ENCODE measurements at regions not wholly inside any gene's neighbourhood (a gene's known extent, or its start where the extent isn't known, plus 50 kb on each side); places are given as distances from the start of the nearest gene placed in this dataset.

DNA sequence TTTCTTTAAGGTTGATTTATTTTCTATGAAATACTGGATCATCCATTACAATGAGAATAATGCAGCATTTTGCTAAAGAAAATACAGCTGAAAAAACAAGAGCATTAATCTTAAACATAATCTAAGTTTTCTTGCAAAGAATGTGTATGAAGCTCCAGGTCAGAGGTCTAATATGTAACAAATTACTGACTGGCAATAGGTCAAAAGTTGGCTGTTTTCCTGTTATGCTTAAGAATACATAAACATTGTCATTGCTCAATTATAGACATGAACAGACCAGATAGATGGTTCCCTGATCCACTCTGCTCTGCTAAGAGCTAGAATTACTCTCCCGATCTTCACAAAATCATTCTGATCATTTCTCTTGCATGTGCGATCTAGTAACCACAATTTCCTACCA lies 718.6 kb downstream of the PDHA2 start:
- DNase-seq (ENCODE audit: low spot score), result no peak

- DNase-seq (ENCODE audit: low spot score), result no peak
Measured at GRCh38 chr4:96566755-96567154, 726.9 kb downstream of the PDHA2 start.

DNA sequence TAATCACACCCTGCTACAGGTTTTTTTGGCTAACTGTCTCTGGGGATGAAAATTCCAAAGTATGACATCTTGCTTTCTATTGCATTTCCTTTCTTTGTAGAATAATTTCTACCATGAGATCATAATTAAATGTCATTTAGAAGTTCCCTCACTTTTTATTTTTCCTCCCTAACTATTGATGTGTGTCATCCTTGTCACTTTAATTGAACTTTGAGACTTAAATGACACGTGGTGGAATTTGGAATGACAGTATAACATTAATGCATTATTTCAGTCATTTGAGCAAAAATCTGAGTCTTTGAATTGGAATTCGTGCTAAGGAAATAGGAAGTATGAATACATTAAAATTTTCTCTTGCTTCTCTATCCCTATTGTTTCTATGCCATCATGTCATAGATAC lies 745.4 kb downstream of the PDHA2 start:
- no peak for DNase-seq (ENCODE audit: low spot score)

GRCh38 chr4:96593422-96593821 lies 753.5 kb downstream of the PDHA2 start:
- DNase-seq (ENCODE audit: low spot score), result no peak

DNA sequence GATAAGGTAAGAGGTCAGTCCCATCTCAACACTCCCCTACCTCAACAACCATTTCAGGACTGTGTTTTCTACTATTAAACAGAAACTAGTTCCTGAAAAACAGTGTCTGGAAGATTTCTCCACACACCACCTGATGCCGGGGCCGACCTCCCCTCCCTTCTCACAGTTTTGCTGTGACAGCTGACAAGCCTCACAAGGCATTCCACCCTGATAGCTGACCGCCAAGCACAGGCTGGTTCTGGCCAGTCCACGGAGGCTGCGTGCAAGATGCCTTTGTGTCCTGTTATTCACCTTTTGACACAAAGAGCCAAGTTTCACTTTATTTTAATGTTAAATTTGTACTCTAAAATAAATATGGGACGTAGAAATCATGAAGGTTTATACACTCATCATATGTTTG lies 758.6 kb downstream of the PDHA2 start:
- DNase-seq (ENCODE audit: low spot score), result no peak

DNA sequence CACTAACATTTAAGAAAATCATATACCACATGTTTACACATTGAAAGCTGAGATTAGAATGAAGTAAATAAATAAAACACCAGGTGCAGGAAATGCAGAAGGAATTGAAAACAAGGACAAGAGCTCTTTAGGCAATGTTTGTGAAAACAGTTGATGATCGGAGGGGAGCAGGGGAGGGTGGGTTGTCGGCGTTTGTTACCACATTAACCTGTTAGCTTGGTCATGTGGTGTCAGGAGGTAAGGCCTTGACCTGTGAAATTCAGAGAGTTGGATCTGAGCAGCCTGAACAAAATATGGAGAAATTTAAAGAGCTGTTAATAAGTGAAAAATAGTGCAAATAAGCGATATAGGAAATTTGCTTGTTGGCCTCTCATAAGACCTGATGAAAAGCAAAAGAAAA lies 759.9 kb downstream of the PDHA2 start:
- DNase-seq (ENCODE audit: low spot score), result no peak

GRCh38 chr4:96602661-96603060 lies 762.8 kb downstream of the PDHA2 start:
- no peak for DNase-seq (ENCODE audit: low spot score)

DNA sequence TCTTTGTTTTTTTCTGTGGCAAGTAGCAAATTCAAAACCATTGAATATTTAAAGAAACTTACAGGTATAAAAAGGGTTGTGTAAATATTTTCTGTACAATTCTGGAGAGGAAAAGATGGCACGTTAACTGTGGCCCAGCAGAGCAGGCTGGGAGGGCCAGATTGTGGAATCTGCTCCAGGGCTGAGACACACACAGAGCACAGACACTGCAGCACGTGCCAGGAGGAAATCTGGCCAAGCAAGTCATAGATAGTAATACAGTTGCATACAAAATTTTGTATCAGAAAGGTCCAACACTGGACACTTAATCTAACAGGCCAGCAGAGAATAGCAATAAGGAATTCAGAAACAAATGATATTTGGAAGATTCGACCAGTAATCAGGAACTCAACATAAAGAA lies 763.7 kb downstream of the PDHA2 start:
- no peak for DNase-seq (ENCODE audit: low spot score)

DNA sequence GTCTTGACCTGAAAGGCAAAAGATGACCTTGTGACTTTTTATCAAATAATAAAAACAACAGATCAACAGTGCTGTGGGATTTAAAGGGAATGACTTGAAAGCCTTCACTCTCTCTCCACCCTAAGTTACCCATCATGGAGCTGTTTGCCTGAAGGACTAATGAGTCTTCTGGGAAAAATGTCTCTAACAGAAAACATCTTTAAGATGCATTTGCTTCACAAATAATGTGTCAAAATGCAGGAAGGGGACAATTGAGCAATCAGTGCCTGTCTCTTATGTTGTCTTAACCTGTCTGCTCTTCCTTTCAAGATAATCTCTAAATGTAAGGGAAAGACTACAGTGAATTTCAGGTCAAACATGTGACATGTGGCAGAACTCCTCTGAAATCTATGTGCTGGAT lies 766.6 kb downstream of the PDHA2 start:
- no peak for DNase-seq (ENCODE audit: low spot score)

- no peak for DNase-seq (ENCODE audit: low spot score)
Measured at GRCh38 chr4:96626023-96626422, 786.1 kb downstream of the PDHA2 start.

DNA sequence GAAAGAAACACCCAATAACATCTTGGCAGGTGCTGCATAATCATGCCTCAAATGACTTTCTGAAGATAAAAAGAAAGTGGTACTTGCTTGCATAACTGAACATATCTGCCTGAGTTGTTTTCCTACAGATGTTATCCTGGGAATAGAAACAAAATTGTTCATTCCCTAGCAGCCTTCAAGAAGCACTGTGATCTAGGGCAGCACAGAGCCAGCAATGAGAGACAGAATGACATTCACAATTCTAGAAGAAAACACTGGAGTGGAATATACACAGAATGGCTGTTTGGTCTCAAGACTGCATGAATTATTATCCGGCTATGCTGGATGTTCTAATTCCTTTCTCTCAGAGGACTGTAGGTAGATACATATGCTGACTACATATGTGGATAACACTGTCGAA lies 790.9 kb downstream of the PDHA2 start:
- DNase-seq (ENCODE audit: low spot score), result no peak

DNA sequence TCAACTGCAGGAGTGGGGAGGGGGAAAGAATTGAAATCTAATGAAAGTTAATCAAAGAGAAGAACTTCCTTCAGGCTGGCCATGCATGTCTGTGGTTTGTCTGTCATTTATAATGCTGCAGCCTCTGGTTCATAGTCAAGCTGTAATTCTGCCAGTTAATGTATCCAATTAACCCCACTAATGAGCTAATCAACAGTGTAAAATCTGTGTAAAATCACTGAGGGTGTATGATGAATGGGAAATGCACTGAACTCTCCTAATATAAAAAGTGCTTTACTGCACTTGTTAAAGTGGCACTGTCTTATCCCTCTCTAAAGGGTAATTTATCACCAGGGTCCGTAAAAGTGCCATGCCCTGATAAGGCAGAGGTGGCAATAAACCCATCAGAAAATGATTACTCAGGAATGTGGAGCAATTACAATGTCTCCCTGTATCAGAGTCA lies 798.1 kb downstream of the PDHA2 start:
- no peak for DNase-seq (ENCODE audit: low spot score)

GRCh38 chr4:96639932-96640331 lies 800.0 kb downstream of the PDHA2 start:
- no peak for DNase-seq (ENCODE audit: low spot score)

DNA sequence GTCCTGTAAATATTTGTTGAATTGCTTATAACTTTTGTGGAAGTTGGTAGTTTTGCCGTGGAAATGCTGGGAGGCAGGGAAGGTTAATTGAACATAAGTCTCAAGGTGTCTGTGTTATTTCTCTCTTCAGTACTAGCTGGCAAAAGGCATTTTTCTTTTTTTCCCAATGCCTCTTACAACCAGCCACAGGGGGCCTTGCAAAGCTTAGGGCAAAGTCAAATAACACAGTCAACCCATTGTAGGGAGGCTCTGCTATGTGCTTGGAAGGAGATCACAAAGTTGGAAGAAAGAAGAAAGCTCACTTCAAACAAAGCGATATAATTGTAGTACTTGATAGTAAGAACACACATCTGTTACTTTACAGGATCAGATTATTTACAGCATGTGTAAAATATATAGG lies 802.6 kb downstream of the PDHA2 start:
- DNase-seq (ENCODE audit: low spot score), result no peak

DNA sequence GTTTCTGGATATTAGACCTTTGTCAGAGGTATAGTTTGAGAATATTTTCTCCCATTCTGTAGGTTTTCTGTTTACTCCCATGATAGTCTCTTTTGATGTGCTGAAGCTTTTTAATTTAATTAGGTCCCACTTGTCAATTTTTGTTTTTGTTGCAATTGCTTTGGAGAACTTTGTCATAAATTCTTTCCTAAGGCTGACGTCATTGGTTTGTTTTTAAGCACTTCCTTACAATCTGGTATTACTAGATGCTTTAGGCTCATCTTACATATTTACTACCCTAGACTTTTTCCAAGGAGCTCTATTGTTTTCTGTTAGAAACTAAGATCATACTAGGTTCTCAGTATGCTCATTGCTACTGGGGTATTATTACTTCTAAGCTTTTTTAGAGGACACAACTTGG lies 806.3 kb downstream of the PDHA2 start:
- DNase-seq (ENCODE audit: low spot score), result no peak

DNA sequence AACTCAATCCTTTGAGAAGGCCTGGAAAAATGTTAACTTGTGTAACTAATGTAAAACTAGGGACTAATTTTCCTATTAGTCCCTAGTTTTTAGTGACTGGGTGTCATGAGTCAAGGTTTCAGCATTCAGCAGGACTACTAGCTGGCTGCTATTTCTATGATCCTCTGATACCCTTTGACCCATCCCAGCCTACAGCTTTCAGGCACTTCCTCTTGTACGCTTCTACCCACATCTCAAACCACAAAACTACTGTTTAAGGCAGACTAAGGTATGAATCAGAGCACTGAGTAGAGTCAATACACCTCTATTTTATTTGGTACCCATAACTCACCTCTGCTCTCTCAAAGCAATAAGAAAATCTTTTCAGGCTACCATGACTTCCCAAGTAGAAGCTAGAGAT lies 809.6 kb downstream of the PDHA2 start:
- DNase-seq (ENCODE audit: low spot score), result no peak

DNA sequence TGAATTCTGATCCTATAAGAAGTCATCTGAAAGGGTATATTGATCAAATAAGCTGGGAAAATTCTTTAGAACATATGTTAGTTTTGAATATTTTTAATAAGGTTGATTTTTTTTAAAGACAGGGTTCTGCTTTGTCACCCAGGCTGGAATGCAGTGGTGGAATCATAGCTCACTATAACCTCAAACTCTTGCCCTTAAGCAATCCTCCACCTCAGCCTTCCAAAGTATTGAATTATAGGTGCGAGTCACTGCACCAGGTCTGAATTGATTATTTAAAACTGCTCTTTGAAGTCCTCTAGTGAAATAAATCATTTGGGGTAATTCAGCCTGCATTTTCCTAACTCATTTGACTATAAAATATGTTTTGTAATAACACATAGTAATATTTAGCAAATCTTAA lies 812.3 kb downstream of the PDHA2 start:
- DNase-seq (ENCODE audit: low spot score), result no peak

DNA sequence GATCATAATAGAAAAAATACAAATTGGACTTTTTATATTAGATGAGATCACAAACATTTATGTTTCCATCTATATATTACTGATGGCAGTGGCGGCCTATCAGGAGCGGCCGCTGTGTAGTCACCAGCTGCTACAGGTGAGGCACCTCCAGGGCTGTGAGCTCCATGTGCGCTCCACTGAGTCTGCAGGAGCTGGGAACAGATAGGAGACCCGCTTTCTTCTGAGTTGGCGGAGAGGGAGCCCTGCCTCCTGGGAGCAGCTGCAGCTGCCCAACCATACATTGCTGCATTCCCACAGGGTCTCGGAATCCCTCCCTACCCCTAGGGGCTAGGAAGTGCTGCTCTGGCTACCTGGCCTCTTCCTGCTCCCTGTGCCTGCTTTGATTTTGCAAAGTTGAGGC lies 812.9 kb downstream of the PDHA2 start:
- no peak for DNase-seq (ENCODE audit: low spot score)

DNA sequence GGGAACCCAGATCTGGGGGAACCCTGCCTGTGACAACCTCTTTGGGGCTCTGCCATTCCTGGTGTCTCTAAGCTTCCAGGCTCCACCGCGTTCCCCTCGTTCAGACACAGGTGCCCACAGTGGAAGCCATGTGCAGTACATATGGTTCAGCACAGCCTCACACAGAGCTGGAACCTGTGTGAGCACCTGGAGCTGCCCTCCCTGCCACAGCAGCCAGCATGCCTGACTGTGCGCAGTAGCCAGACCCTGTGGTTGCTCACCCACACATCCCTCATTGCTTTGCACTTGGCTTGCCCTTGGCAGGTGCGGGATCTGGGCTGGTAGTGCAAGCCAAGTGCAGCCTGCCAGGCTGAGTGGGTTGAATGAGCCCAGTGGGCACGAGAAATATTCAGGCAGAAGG lies 814.2 kb downstream of the PDHA2 start:
- DNase-seq (ENCODE audit: low spot score), result no peak

GRCh38 chr4:96670381-96670780 lies 830.5 kb downstream of the PDHA2 start:
- no peak for DNase-seq (ENCODE audit: low spot score)

DNA sequence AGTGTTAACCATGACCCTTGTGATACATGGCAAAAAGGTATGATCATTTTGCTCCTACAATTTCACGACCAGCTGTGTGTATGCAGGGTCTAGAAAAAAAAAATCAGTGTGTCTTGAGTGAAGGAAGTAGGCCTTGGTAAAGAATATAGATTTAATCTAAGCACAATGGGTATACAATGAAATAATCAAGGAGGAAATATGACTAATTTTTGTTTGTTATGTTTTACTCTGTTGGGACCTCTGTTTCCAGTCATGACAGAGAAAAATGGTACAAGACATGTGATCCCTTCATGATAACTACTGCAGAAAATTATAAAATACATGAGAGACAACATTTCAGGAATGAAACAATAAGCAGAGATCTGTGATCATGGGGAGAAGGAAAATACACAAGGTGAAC lies 835.5 kb downstream of the PDHA2 start:
- DNase-seq (ENCODE audit: low spot score), result no peak

DNA sequence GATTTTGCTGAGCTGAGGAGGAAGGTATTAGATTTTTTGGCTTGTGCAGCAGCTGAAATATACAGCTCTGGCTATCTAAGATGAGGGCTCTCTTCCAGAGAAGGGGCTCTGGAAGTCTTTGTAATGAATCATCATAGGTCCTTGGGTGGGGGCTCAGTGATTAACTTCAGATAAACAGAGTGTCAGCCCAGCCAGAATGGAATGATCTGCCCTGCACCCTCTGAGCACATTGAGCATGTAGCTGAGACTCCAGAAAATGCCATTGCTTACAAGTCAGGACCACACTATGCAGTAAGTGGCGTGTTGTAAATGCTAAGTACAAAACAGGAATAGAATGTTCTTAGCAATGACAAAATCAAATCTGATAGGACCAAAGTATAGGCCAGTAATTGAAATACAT lies 836.0 kb downstream of the PDHA2 start:
- no peak for DNase-seq (ENCODE audit: low spot score)

GRCh38 chr4:96676754-96677435 lies 837.0 kb downstream of the PDHA2 start:
- no peak for DNase-seq (ENCODE audit: low spot score)

- no peak for DNase-seq (ENCODE audit: low spot score)
Measured at GRCh38 chr4:96677499-96677898, 837.6 kb downstream of the PDHA2 start.

DNA sequence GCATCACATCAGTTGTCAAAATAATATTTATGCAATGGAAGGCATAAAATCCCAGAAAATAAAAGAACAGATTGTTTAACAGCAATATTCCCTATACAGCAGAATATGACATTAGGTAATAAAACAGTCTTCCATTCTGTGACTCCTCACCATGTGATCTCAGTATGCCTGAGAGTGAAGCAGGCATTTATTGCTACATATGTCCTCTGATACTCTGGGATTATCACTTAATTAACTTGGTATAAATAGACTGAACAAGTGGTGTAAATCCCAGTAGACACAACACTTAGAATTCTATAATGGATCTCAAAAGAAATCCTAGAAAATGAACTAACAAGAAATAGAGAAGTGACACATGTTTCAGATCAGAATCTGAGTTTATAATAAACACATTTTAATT lies 841.3 kb downstream of the PDHA2 start:
- peak; percentile 27 for DNase-seq (ENCODE audit: low spot score)
